Astrocyte (in vitro differentiated cells and primary cell): ENCODE measurements at regions not wholly inside any gene's neighbourhood (a gene's known extent, or its start where the extent isn't known, plus 50 kb on each side); places are given as distances from the start of the nearest gene placed in this dataset.

ENCODE experiments used
- DNase-seq: peaks from one replicate; pipeline ENCODE4 v3.0.0-alpha.2; 2010; ENCODE audit warnings: low read depth
- FAIRE-seq: peaks from 2 replicates; lab custom pipeline; 2011; peaks lifted over from hg19 to GRCh38; lab: Jason Lieb, UNC
- H2AFZ ChIP-seq: 2 replicates; pipeline ENCODE4 v1.6.0; 2012; ENCODE audit warnings: low read depth, low read length, inconsistent platforms
- H3K27ac ChIP-seq: 2 replicates; pipeline ENCODE4 v1.5.1; 2011; ENCODE audit warnings: low read depth, low read length, inconsistent platforms
- H3K27me3 ChIP-seq: 2 replicates; pipeline ENCODE4 v1.6.0; 2011; ENCODE audit warnings: low read length, inconsistent platforms; ENCODE audit not compliant: insufficient read depth
- H3K36me3 ChIP-seq: 2 replicates; pipeline ENCODE4 v1.5.1; 2011; ENCODE audit warnings: low read length, inconsistent platforms; ENCODE audit not compliant: insufficient read depth
- H3K4me1 ChIP-seq: 2 replicates; pipeline ENCODE4 v1.5.1; 2011; ENCODE audit warnings: low read length, inconsistent platforms; ENCODE audit not compliant: insufficient read depth
- H3K4me2 ChIP-seq: 2 replicates; pipeline ENCODE4 v1.6.0; 2012; ENCODE audit warnings: low read length, inconsistent platforms
- H3K4me3 ChIP-seq: 2 replicates; pipeline ENCODE4 v1.5.1; 2011; ENCODE audit warnings: low read depth, mild to moderate bottlenecking, low read length, inconsistent platforms; ENCODE audit not compliant: insufficient read depth
- H3K79me2 ChIP-seq: 2 replicates; pipeline ENCODE4 v1.6.0; 2012; ENCODE audit warnings: mild to moderate bottlenecking, low read length, inconsistent platforms; ENCODE audit not compliant: insufficient read depth
- H3K9ac ChIP-seq: 2 replicates; pipeline ENCODE4 v1.6.0; 2012; ENCODE audit warnings: mild to moderate bottlenecking, low read length, inconsistent platforms
- H3K9me3 ChIP-seq: 2 replicates; pipeline ENCODE4 v1.5.1; 2012; ENCODE audit warnings: low read depth, mild to moderate bottlenecking, low read length, inconsistent platforms; ENCODE audit not compliant: insufficient read depth
- H4K20me1 ChIP-seq: 2 replicates; pipeline ENCODE4 v1.6.0; 2012; ENCODE audit warnings: low read length, inconsistent platforms; ENCODE audit not compliant: insufficient read depth
- H3K27ac Mint-ChIP-seq: one replicate; pipeline ENCODE4 v1.8.0; 2021; ENCODE audit warnings: mild to moderate bottlenecking, mixed read lengths; ENCODE audit not compliant: unreplicated experiment
- H3K27me3 Mint-ChIP-seq: one replicate; pipeline ENCODE4 v1.8.0; 2021; ENCODE audit warnings: low read depth, mixed read lengths; ENCODE audit not compliant: unreplicated experiment
- H3K36me3 Mint-ChIP-seq: one replicate; pipeline ENCODE4 v1.8.0; 2021; ENCODE audit warnings: low read depth, mixed read lengths; ENCODE audit not compliant: unreplicated experiment
- H3K4me1 Mint-ChIP-seq: one replicate; pipeline ENCODE4 v1.8.0; 2021; ENCODE audit warnings: low read depth, mixed read lengths; ENCODE audit not compliant: unreplicated experiment
- H3K4me3 Mint-ChIP-seq: one replicate; pipeline ENCODE4 v1.8.0; 2021; ENCODE audit warnings: mild to moderate bottlenecking, moderate library complexity, mixed read lengths; ENCODE audit not compliant: unreplicated experiment
- H3K9me3 Mint-ChIP-seq: one replicate; pipeline ENCODE4 v1.8.0; 2021; ENCODE audit warnings: mild to moderate bottlenecking, mixed read lengths; ENCODE audit not compliant: unreplicated experiment
- EZH2 ChIP-seq: IDR thresholded peaks from 2 replicates; pipeline ENCODE4 v1.6.1; 2012; ENCODE audit warnings: mild to moderate bottlenecking, low read length, inconsistent platforms; ENCODE audit not compliant: insufficient read depth
- TF ChIP-seq, protein P1 (sequence below): IDR thresholded peaks from 2 replicates; pipeline ENCODE4 v1.5.1; 2011; ENCODE audit warnings: low read depth, mild to moderate bottlenecking, inconsistent platforms, low read length, moderate library complexity; ENCODE audit not compliant: insufficient read depth

DNA sequence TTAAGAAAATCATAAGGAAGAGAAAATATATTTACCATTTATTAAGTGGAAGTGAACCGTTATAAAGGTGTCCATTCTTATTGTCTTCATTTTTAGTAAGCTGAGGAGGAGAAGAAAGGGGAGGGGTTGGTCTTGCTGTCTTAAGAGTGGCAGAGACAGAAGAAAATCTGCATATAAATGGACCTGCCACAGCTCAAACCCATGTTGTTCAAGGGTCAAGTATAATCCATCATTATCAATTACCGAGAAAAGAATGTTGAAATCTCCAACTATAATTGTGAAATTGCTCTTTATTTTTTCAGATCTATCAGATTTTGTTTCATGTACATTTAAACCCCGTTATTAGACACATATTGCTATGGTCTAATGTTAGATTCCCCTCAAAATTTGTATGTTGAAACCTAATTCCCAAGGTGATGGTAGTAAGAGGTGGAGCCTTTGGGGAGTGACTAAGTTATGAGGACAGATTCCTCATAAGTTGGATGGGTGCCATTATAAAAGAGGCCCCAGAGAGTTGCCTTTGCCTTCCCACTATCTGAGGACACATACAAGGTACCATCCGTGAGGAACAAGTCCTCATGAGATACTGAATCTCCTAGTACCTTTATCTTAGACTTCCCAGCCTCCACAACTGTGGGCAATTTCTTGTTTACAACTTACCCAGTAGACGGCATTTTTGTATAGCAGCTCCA is 58.5 kb upstream of the SMAD1 start:
- FAIRE-seq: no peak
- no peak overlapping the region for H2AFZ ChIP-seq
- no peak overlapping the region for H3K4me3 ChIP-seq
- H3K79me2 ChIP-seq: no peaks in the 10 kb centered on the region
- no peak overlapping the region for H3K4me3 Mint-ChIP-seq
- no peaks in the 10 kb centered on the region for H3K36me3 Mint-ChIP-seq
- no peaks in the 10 kb centered on the region for H3K36me3 ChIP-seq
- H3K27me3 ChIP-seq: no peaks in the 10 kb centered on the region
- H3K9ac ChIP-seq: no peak overlapping the region
- no peaks in the 10 kb centered on the region for H3K9me3 ChIP-seq
- no peak overlapping the region for H3K27ac Mint-ChIP-seq
- H3K4me1 ChIP-seq: no peaks in the 10 kb centered on the region
- no peaks in the 10 kb centered on the region for H4K20me1 ChIP-seq
- DNase-seq: no peak
- no peaks in the 10 kb centered on the region for H3K4me1 Mint-ChIP-seq
- H3K27me3 Mint-ChIP-seq: no peaks in the 10 kb centered on the region
- no peak overlapping the region for H3K4me2 ChIP-seq
- TF ChIP-seq, protein P1, sequence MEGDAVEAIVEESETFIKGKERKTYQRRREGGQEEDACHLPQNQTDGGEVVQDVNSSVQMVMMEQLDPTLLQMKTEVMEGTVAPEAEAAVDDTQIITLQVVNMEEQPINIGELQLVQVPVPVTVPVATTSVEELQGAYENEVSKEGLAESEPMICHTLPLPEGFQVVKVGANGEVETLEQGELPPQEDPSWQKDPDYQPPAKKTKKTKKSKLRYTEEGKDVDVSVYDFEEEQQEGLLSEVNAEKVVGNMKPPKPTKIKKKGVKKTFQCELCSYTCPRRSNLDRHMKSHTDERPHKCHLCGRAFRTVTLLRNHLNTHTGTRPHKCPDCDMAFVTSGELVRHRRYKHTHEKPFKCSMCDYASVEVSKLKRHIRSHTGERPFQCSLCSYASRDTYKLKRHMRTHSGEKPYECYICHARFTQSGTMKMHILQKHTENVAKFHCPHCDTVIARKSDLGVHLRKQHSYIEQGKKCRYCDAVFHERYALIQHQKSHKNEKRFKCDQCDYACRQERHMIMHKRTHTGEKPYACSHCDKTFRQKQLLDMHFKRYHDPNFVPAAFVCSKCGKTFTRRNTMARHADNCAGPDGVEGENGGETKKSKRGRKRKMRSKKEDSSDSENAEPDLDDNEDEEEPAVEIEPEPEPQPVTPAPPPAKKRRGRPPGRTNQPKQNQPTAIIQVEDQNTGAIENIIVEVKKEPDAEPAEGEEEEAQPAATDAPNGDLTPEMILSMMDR: no peak
- TF ChIP-seq EZH2: no peak
- H3K9me3 Mint-ChIP-seq: peaks cover 5% of the 10 kb centered on the region
- H3K27ac ChIP-seq: no peak overlapping the region

DNA sequence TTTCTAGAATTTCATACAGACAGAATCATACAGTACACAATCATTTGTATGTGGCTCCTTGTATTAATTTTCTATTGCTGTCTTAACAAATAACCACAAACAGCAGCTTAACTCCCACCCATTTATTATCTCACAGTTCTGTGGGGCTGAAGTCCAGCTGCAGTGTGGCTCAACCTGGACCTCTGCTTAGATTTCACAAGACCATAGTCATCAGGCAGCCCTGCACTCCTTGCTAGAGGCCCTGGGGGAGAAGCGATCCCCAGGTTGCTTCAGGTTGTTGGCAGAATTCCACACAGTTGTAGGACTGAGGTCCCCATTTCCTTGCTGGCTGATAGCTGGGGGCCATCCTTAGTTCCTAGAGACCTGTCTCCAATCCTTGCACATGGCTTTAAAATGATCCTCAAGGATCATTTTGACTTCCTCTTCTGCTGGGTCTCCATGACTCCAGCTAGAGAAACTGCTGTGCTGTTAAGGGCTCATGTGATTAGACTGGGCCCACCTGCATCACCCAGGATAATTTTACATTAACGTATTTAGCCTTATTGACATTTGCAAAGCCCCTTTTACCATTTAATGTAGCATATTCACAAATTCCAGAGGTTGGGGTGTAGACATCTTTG is 60.9 kb upstream of the SMAD1 start:
- no peak for FAIRE-seq
- no peak overlapping the region for H3K4me3 ChIP-seq
- H3K4me1 Mint-ChIP-seq: no peaks in the 10 kb centered on the region

More for the DNA sequence above, 60.9 kb upstream of the SMAD1 start:
- H3K27me3 ChIP-seq: no peaks in the 10 kb centered on the region
- H3K4me1 ChIP-seq: no peaks in the 10 kb centered on the region
- Mint-ChIP-seq H3K4me3 (no peak overlapping the region), H3K9me3 (peaks cover 5% of the 10 kb centered on the region), H3K27me3 (no peaks in the 10 kb centered on the region), H3K27ac (no peak overlapping the region), H3K36me3 (no peaks in the 10 kb centered on the region)
- H3K79me2 ChIP-seq: no peaks in the 10 kb centered on the region
- H3K36me3 ChIP-seq: no peaks in the 10 kb centered on the region
- DNase-seq: no peak
- no peak for TF ChIP-seq EZH2
- TF ChIP-seq, protein P1: no peak
- H3K4me2 ChIP-seq: no peak overlapping the region
- no peaks in the 10 kb centered on the region for H4K20me1 ChIP-seq
- H3K9me3 ChIP-seq: no peaks in the 10 kb centered on the region
- no peak overlapping the region for H3K27ac ChIP-seq
- H2AFZ ChIP-seq: no peak overlapping the region
- H3K9ac ChIP-seq: no peak overlapping the region
